Hematopoietic multipotent progenitor cell (in vitro differentiated cells): ENCODE measurements at regions not wholly inside any gene's neighbourhood (a gene's known extent, or its start where the extent isn't known, plus 50 kb on each side); places are given as distances from the start of the nearest gene placed in this dataset.

Experiments
- DNase-seq, 3 donors: peaks; one replicate each; pipeline ENCODE4 v3.0.0-alpha.2; 2011 to 2015; ENCODE audit warnings: low read depth in 2 of 3, low spot score in 2 of 3

DNA sequence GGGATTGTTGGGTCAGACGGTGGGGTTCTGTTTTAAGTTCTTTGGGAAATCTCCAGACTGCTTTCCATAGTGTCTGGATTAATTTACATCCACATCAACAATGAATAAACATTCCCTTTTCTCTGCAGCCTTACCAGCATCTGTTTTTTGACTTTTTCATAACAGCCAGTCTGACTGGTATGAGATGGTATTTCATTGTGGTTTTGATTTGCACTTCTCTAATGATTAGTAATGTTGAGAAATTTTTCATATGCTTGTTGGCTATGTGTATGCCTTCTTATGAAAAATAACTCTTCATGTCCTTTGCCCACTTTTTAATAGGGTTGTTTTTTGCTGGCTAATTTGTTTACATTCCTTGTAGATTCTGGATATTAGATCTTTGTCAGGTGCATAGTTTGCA, 140.8 kb upstream of the CNTN1 start:
- DNase-seq, result no peak

DNA sequence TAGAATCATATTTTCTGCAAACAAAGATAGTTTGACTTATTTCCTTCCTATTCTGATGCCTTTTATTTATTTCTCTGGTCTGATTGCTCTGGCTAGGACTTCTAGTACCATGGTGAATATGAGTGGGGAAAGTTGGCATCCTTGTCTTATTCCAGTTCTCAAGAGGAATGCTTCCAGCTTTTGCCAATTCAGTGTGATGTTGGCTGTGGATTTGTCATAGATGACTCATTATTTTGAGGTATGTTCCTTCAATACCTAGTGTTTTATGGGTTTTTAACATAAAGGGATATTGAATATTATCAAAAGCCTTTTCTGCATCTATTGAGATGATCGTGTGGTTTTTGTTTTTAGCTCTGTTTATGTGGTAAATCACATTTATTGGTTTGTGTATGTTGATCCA, 139.4 kb upstream of the CNTN1 start:
- no peak for DNase-seq

DNA sequence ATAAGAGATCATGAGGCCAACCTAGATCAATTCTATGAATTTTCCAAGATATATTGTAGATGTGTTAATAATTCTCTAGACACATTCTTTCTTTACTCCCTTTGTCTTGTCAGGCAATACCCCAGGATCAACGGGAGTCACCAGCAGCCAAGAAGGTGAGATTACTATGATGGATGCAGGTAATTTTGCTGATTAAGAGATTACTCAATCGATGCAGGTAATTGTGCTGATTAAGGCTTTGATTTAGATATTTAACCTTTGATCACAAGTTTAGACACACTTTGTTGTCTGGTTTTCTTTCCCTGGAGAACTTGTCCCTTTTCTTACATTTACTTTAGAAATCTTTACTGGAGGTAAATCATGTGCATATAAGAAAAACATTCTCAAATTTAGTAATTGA, 134.3 kb upstream of the CNTN1 start:
- no peak for DNase-seq

DNA sequence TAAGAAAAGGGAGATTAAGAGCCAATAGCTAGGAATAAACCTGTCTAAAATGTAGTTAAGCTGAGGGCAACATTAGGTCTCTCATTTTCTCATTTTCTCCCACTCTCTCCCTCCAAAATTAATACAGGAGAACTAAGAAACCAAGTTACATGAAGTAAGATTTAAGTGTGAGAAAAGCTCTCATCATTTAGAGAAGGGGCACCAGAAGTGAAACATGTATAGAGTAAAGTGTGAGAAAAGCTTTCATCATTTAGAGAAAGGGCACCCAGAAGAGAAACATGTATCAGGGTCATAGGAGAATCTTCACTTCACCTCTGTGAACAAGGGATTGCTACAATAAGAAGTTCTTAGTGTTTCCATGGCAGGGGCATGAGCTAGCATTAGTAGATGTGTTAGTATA, 132.4 kb upstream of the CNTN1 start:
- DNase-seq, result no peak

DNA sequence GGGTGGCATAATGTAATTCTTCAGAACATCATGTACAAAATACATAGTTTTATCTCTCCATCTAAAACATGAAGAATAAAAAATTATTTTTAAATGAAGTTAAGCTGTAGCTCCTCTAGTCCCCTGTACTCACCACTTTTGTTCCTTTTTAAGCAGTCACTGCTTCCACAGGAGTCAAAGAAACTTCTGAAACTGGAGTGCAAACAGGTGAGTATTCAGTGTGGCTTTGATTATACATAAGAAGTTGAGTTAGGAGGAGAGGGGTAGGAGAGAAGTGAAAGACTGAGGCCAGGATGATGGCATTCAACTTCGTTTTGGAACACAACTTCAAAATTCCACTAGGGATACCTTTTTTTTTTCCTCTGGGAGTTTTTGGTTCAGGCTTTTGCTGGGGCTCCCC, 131.4 kb upstream of the CNTN1 start:
- no peak for DNase-seq

- DNase-seq, result no peak
These were observed 130.8 kb upstream of the CNTN1 start for GRCh38 chr12:40561395-40561966.

GRCh38 chr12:40565029-40565633, 127.1 kb upstream of the CNTN1 start:
- DNase-seq, result no peak

- no peak for DNase-seq
These were observed 126.0 kb upstream of the CNTN1 start for GRCh38 chr12:40566271-40566670.

GRCh38 chr12:40569626-40570179, 122.5 kb upstream of the CNTN1 start:
- no peak for DNase-seq

- no peak for DNase-seq
These were observed 119.2 kb upstream of the CNTN1 start for GRCh38 chr12:40573024-40573423.

GRCh38 chr12:40575987-40576386, 116.3 kb upstream of the CNTN1 start:
- no peak for DNase-seq

DNA sequence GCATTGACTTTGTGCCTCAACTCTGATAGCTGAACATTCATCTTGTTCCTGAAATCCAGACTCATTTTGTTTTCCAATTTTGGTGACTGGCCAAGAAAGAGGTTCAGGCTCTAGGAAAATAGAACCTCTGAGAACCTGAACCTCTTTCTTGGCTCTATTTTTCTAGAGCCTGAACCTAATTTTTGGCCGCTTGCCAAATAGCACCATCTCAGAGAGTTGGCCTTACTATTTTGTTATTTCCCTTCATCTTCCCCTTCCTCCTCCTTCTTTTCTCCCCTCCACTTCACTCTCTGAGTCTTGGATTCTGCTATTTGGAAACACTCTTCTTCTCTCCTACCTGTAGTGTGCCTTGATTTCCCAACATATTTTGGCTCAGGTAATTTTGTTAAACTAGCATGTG, 114.4 kb upstream of the CNTN1 start:
- DNase-seq, result no peak

- DNase-seq, result no peak
These were observed 112.6 kb upstream of the CNTN1 start for GRCh38 chr12:40579687-40580086.

GRCh38 chr12:40580346-40580745, 111.9 kb upstream of the CNTN1 start:
- no peak for DNase-seq

GRCh38 chr12:40581889-40582288, 110.3 kb upstream of the CNTN1 start:
- no peak for DNase-seq

GRCh38 chr12:40583743-40584142, 108.5 kb upstream of the CNTN1 start:
- no peak for DNase-seq

- DNase-seq, result no peak
These were observed 107.5 kb upstream of the CNTN1 start for GRCh38 chr12:40584763-40585162.

DNA sequence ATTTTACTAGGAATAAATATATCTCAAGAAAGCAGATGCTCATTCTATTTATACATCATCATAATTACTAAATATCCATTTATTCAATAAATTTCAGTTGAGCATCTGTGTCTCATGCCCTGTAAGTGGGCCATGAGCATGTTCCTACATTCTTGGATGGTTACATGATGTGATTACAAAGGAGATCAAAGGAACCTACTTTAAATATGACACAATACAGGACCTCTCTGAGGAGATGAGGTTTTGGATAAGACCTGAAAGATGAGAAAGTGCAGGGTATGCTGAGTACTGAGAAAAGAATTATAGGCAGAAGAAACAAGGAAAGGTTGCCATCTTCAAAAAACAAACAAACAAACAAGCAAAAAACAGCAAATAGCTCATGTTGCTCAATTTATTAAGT, 105.4 kb upstream of the CNTN1 start:
- DNase-seq, result no peak

- DNase-seq, result no peak
These were observed 104.8 kb upstream of the CNTN1 start for GRCh38 chr12:40587421-40587820.

DNA sequence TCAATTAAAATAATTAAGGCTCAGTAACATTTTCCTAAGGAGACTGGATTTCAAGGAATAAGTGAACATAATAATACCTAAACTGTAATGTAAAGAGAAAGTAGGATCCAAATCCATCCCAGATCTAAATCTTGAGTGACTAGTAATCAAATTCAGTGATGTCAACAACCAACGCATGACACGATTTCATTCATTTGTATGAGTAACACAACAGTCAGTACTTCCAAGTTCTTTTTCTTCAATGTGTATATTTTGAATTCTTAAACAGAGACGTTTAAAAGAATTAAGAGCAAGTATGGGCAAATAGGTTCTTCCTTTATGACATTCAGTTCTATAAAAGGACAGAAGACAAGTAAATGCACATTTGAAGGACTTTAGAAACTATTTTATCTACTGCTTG, 104.3 kb upstream of the CNTN1 start:
- no peak for DNase-seq

DNA sequence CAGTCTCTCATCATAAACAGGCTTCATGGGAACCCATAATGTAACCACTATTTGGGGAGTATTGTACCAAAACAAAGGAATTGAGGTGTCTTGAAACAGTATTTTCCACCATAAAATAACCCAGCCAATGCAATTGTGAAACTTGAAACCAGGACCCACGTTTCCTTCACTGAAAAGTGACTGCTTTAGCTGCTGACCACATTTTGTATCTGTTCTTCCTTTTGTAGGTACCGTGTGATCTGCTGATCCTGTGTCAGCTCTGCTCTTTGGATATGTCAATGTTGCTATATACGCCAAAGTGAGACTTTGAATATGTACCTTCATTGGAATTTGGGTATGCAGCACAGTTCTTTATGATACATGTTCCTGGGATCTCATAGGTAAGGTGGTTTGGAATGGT, 95.1 kb upstream of the CNTN1 start:
- DNase-seq, result no peak

GRCh38 chr12:40598073-40598472, 94.2 kb upstream of the CNTN1 start:
- DNase-seq, result no peak

GRCh38 chr12:40602562-40602961, 89.7 kb upstream of the CNTN1 start:
- DNase-seq, result no peak
